Kidney capillary endothelial cell (primary cell): ENCODE measurements at regions not wholly inside any gene's neighbourhood (a gene's known extent, or its start where the extent isn't known, plus 50 kb on each side); places are given as distances from the start of the nearest gene placed in this dataset.

ENCODE experiments used
- DNase-seq: peaks from one replicate; pipeline ENCODE4 v3.0.0-alpha.2; 2018; ENCODE audit warnings: low spot score

DNA sequence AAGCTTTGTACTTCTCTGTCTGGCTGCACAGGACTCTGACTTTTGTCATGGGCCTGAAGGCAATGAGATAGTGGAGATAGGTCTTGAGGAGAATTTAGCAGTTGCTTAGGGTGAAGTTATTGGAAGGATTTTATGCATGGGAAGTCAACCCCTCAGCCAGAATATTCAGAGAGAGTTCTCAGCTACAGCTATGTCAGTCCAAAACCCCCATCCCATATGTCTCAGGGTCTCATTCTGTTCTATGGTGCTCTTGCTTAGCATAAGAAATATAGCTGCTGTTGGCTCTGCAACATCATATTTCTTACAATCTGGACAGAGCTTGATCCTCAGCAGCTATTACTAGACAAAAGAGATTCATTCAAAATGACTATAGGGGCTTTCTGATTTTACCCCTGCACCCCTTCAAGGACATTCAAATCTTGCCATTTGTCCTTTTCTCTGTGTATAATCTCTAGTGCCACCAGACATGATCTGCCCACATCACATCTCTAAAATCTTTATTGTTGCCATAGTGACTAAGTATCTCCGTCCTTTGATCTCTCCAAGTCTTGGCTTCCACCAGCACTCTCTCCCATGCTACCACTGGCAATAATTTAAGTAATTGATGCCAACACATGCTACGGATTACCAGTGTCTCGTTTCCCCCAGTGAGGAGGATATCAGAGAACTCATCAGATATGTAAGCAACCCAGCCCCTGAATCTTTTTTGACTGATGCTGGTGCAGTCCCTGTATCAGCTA is 327.1 kb upstream of the ISX start:
- no peak for DNase-seq

DNA sequence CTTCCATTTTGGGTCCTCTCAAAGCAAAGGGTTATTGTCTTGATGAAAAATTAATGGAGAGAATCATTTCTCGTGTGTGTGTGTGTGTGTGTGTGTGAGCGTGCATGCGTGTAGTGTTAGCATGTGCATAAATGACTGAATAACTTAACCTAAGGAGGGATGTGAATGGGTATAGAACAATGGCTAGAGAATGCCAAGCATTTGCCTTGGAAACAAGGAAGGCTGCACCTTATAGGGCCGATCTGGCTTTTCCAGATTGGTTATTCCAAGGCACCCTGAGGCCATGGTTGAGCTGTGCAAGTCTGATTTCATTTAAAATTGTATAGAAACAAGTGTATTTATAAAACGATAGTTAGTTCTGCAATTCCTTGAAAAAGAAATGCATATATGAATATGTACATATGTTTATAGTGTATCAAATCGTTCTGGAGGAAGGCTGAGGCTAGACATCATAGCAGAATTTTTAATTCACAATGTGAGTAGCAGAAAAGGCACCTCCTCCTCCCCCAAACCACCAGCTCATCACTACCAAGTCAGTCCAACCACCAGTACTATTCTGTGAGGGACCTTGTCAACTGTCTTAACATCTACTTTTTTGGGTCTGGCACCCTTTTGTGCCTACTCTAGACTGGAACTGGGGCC is 322.7 kb upstream of the ISX start:
- no peak for DNase-seq

DNA sequence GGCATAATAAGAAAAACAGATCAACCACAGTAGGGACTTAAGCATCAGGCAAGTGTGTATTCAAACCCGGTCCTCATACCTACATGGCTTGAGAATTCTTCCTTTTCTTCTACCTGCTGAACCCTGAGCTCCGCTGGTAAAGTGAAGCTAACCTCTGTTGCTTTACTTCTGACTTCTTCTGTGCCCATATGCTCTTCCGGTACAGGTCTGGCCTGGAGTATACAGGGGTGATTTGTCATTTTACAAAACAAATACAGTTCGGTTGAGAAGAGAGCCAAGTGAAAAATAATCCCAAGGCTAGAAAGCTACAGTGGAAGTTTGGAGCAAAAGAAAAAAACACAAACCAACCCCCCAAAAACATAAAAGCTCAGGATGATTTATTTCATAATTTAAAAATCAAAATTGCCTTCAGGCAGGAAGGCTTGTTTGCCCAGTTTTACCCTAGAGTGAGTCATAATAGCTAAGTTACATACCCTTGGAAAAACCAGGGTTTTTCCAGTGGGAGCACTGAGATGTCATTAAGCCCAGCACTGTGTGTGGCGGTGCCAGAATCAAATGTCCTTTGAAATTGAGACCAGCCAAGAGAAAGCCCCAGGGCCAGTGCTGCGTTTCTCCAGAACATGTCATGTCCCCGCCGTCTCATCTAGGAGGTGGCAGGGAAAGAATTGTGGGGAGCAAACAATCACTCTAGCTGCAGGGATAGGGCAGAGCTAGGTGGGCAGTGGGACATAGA is 305.5 kb upstream of the ISX start:
- DNase-seq = no peak

DNA sequence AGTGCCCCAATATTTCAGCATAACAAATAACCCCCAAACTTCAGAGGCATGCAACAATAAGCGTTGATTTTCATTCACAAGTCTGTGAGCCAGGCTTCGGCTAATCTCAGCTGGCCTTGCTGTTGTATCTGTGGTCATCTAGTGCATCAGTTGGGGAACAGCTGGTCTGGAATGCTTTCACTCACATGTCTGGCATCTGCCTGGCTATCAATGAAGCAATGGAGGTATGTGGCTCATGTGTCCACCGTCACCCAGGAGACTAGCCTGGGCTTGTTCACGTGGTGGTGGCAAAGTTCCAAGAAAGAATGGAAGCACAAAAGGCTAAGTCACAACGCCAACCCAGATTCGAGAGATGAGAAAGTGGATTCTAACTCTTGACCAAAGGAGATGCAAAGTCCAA is 304.8 kb upstream of the ISX start:
- DNase-seq = no peak

DNA sequence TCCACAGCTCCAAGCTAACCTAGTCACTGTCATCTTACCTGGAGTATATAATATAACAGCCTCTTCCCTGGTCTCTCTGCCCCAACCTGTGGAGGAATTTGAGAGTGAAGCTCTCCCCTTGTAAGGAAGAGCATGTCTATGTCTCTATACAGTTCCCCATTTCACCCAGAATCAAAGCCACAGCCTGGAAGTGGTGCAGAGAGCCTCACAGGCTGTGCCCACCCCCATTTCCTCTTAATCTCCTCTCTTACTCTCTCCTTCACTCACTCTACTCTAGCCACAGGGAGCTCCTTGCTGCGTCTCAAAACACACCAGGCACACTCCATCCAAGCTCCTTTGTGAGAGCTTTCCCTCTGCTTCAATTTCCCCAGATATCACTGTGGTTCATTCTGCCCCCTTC is 302.5 kb upstream of the ISX start:
- DNase-seq = no peak

DNA sequence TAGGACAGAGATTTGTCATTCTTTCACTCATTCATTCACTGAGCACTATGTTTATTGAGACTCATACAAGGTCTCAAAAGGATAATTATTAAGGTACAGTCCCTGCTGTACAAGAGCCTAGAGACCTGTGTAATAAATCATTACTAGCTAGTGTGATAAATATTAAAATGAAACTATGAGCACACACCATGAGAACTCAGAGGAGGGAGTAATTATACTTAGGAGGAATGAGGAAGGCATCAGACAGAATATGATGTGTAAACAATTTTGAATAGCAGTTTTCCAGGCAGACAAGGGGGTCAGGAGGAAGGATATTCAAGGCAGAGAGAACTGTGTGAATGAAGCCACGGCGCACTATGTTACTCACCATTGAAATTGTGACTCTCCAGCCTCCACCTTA is 300.8 kb upstream of the ISX start:
- DNase-seq = no peak

DNA sequence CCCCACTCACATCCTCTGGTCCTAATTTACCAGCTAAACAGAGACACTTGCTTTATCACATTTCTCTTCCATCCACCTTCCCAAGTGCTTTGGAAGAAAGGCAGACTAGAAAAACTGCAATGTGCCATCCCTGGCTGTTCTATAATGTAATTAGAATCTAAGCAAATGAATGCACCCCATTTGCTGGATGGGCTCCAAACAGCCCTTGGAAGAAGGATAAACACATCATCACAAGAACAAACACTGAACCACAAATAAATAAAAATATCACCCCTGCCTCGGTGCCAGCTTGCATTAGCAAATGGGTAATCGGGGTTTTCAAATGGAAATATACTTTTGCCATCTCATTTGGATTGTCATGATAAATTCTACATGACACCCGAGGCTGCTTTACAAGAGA is 296.6 kb upstream of the ISX start:
- DNase-seq = no peak

DNA sequence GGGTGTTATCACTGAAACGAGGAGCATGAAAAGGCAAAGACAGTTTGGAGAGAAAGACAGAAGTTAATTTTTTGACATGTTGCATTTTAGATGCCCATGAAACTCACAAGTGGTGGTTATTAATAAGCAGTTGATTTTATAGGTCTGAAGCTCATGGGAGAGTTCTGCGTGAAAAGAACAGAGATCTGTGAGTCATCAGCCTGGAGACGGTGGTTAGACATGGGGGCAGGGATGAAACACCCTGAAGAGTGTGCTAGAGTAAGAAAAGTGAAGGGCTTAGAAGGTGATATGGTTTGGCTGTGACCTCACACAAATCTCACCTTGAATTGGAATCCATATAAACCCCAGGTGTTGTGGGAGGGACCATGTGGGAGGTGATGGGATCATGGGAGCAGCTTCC is 289.1 kb upstream of the ISX start:
- no peak for DNase-seq

DNA sequence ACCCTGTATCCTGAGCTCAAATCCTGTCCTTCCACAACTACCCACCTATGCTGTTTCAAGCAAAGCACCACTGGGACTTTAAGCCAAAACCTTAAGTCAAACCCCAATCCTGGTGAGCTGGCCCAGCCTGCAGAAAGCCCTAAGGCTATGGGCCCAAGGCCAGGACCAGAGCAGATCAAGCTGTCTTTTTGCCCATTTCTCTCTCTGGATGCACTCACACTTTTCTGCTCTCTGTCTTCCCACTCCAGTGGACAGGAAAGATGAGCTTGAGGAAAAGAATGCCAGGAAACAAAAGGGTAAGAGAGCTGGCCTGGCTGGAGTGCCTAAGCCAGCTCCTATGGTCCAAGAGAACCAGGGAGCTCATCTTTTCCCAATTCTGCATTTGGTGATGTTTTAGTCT is 284.3 kb upstream of the ISX start:
- DNase-seq = no peak

DNA sequence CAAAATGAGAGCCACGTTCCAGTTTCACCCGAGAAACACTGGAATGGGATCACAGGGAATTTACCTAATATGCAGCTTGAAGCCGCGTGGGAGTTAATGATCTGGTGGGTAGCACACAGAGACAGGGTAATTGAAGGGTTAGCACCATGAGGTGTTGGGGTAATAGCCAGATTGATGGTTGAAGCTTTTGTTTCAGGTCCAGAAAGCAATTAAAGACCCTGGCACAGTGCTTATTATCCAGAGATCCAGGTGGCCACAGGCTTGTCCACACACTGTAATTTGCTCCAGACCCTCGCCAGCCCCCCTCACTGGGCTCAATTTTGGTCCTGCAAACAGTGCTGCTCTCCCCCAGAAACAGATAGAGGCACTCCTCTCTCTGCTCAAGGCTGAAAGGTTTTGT is 282.5 kb upstream of the ISX start:
- DNase-seq = no peak

DNA sequence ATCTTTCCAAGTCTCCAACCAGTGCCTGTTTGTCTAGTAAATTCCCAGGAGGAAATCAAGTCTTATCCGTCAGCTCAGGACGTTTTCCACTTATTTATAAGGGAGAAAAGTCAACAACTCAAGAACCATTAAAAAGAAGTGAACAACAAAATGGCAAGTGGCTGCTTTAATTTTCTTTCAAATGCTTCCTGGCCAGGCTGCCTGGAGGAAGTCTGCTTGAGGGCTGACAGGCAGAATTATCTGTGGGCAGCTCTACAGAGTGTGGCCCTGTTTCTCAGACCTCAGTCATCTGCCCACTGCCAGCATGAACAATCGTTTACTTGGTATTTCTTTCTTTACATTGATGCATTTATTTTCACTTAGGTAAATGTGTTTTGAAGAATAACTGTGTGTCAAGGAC is 281.9 kb upstream of the ISX start:
- DNase-seq = no peak

DNA sequence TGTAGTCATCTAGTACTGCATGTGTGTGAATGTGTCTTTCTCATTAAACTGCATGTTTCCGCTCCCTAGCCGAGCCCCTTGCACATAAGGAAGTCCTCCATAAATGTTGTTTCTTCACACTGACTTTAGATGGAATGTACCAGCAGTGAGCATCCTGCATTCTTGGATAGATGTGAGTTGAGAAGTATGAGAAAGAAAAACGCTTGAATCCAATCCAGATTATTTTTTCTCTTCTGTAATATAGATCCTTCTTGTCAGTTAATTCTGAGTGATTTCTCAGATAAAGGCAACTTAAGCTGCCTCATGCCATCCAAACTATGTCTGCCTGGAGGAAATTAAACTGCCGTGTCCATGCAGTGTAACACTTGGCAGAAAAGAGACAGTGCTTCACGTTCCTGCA is 268.1 kb upstream of the ISX start:
- DNase-seq = no peak

DNA sequence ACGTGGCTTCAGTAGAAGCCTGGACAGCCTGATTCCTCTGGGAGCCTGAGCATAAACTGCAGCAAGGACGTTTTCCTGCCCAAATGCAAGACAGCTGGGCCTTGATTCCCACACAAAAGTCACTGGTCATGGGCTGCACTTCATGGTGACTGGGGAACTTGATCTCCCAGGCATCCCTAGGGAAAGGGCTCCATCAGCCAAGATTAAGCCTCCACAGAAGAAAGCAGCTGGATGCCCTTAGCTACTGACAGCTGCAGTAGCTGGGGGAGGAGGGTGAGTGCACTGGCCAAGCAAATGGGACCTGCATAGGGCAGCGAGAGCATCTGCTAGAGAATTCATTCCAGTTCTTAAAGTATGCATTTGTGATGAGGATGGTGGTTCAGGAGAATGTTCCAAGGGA is 267.4 kb upstream of the ISX start:
- no peak for DNase-seq

DNA sequence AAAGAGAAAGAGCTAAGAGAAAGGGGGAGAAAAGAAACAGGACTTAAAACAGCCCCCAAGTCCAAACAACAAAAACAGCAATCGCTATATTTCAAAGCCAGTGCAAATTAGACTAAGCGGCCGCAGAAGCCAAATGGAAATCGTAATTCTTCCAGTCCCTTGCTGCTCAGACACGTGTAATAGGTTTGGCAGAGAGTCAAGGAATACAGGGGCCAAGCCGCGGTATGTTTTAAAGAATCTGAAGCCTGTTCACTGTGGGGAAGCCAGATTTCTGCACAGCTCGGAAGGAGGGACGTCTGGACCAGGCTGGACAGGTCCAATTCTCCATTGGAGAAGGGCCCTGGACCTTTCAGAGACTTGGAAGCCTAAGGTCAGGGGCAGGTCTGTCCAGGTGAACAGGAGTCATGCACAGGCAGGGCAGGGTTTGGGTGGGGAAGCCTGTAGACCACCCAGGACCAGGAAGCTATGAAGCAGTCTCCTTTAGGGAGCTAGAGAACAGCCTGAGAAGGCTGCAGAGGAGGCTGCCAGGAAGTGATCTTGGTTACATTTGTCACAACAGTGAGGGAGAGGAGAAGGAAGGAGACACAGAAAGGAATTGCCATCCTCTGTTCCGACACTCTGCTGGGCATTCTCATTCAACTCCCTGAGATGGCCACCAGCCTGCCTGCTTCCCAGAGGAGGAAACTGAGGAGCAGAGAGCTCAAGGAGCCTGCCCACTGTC is 265.5 kb upstream of the ISX start:
- no peak for DNase-seq

DNA sequence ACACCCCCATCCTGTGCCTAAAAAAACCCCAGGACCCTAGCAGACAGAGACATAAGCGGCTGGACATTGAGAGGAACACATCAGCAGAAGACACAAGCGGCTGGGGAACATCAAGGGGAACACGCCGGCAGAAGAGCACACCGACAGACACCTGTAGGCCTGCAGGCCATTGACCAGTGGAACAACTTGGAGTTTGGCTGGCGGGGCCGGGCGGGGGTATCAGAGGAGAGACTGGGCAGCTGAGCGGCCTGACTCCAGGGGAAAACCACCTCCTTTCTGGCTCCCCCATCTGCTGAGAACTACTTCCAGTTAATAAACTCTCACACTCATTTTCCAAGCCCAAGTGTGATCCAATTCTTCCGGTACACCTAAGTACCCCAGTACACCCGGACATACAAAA is 264.7 kb upstream of the ISX start:
- no peak for DNase-seq

DNA sequence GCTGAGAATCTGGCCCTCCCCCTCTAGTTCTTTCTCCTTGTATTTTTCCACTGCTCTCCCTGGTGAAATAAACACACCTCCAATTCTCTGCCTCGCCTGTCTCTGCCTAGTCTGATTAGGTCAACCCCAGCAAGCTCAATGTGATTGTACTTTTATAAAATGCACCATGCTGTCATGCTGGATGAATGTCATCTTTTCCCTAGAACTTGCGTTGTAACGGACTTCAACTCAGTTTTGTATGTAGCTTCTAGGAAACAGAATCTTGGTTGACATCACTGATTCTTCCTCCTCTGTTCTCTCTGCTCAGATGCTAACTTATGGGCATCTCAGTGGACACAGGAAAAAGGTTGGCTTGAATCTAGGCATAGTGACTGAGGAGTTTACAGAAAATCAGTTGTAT is 261.9 kb upstream of the ISX start:
- no peak for DNase-seq

DNA sequence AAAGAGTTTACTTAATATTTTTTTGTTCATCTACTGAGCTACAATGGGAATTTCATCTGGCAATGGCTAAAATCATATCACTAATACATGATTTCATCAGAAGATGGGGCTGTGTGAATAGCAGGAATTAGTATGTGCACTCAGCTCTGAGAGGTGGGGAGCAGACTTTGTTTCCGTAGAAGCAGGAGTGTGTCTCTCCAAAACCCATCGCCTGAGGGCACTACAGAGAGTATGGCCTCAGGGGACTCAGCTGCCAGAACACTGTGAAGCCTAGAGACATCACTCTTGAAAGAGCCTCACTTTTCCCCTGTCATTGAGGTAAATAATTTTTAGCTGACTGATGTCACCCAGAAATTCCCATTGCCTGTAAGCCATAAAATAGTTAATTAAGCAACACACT is 261.4 kb upstream of the ISX start:
- no peak for DNase-seq

DNA sequence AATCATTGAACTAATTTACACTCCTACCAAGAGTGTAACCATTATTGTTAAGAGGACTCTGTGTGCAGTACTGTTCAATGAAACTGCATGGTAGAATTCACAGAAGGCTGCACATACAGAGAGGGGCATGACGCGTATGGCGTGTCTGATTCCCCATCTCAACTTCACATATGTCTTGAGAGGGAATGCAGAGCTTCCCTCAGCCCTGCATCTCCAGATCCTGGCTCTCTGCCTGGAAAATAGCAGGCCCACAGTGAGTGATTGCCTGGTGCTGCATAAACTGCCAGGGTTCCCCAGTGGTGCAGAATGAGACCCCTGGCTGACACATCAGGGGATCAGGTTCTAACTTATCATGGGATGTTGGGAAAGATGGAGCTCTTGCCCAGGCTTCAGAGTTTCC is 260.2 kb upstream of the ISX start:
- no peak for DNase-seq

DNA sequence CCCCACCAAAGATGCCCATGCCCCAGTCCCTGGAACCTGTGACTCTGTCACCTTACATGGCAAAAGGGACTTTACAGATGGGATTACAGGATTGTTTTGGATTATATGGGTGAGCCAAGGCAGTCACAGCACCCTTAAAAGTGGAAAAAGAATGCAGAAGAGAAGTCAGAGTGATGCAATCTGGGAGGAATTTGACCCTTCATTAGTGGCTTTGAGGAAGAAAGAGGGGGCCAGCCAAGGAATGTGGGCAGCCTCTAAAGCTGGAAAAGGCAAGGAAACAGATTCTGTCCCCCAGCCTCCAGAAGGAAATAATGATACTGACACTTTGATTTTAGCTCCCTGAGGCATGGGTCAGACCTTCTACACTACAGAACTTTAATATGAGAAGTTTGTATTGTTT is 257.3 kb upstream of the ISX start:
- DNase-seq = no peak

DNA sequence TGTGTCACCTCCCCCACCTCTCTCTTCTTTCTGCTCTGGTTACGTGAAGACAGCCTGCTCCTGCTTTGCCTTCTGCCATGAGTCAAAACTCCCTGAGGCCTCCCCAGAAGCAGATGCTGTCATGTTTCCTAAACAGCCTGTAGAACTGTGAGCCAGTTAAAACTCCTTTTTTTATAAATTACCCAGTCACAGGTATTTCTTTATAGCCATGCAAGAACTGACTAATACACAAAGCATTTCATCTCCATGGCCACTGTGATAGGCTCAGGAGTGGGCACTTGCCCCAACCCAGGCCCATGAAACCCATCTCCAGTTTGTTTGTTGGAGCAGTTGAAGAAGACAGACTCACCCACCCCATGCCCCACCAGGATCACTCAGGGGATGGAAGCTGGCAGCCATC is 253.3 kb upstream of the ISX start:
- no peak for DNase-seq

DNA sequence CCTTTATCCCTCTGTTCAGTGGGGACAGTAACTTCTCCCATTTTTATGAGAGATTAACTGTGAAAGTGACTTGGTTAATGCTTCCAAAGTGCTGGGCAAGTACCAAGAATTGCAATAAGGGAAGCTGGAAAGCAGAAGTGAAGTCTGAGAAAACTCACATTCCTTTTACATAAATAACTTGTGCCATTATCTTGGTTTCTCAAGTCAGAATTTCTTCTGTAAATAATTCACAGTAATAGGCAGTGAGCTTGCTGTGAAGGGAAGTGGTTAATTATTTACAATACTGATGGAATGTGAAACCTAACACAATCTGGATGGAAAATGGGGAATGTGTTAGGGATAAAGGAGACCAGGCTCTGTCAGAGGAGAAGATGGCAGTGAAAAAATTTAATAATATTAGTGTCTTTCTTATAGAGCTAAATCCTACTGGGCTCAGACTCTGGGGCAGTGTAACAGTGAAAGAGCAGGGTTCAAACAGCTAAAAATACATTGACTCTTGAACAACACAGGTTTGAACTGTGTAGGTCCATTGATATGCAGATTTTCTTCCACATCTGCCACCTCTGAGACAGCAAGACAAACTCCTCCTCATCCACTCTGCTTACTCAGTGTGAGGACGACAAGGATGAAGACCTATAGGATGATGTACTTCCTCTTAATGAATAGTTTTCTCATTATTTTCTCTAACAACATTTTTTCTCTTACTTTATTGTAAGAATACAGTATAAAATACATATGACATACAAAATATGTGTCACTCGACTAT is 251.5 kb upstream of the ISX start:
- no peak for DNase-seq

DNA sequence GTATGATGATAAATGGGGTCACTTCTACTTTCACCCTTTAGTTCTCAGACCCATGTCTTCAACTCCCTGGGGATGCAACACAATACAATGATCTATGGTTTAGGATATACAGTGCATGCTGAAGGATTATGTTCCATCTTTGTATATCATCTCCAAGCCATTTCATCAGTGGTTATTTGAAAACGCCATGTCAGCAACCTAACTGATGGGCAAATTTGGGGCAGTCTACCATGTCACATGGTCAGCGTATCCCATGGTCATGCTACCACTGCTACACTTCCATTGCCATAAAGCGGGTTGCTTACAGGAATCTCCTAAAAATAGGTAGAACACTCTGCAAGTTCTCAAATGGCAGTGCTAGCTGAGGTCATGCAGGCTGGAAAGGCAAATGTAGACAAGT is 236.5 kb upstream of the ISX start:
- no peak for DNase-seq
